Heart right ventricle (tissue), 16 donors: ENCODE measurements at regions not wholly inside any gene's neighbourhood (a gene's known extent, or its start where the extent isn't known, plus 50 kb on each side); places are given as distances from the start of the nearest gene placed in this dataset.

ENCODE experiments used
- ATAC-seq, 8 donors: fragments of 200-7000 bp; cut with Tn5 transposase; one replicate each; pipeline ENCODE4 v1.9.1; 2020; ENCODE audit warnings: mild to moderate bottlenecking in 8 of 8, moderate library complexity in 8 of 8, moderate number of reproducible peaks in 1 of 8
- DNase-seq, 2 donors: peaks; one replicate each; pipeline ENCODE4 v3.0.0-alpha.2; 2020
- H3K27ac ChIP-seq, 10 donors: fragments of 200-600 bp; sonication (generic) in 2 of 10; one replicate each; pipeline versions ENCODE4 v1.5.0 to v1.8.0; 2020 to 2022; ENCODE audit warnings: mild to moderate bottlenecking in 3 of 10
- H3K27me3 ChIP-seq, 7 donors: fragments of 200-600 bp; one replicate each; pipeline ENCODE4 v1.8.0; 2021 to 2022; ENCODE audit warnings: mild to moderate bottlenecking in 2 of 7
- H3K36me3 ChIP-seq, 9 donors: fragments of 200-600 bp; sonication (generic) in 1 of 9; one replicate each; pipeline versions ENCODE4 v1.5.0 to v1.8.0; 2020 to 2022; ENCODE audit warnings: mild to moderate bottlenecking in 2 of 9
- H3K4me1 ChIP-seq, 9 donors: fragments of 200-600 bp; sonication (generic) in 1 of 9; one replicate each; pipeline versions ENCODE4 v1.5.0 to v1.8.0; 2020 to 2022; ENCODE audit warnings: mild to moderate bottlenecking in 4 of 9
- H3K4me3 ChIP-seq, 10 donors: fragments of 200-600 bp; sonication (generic) in 2 of 10; one replicate each; pipeline versions ENCODE4 v1.5.0 to v1.8.0; 2020 to 2022; ENCODE audit warnings: mild to moderate bottlenecking in 7 of 10, moderate library complexity in 2 of 10
- H3K9me3 ChIP-seq, 11 donors: fragments of 200-600 bp in 10 of 11; sonication (generic) in 2 of 11; one replicate each; pipeline versions ENCODE4 v1.5.0 to v1.8.0; 2013 to 2022; ENCODE audit warnings: mild to moderate bottlenecking in 2 of 11, control low read depth in 1 of 11, moderate library complexity in 1 of 11
- WGBS, 2 donors: extraction: QIAGEN DNeasy Blood & Tissue Kit; methylation state at CpG; one replicate each; pipeline ENCODE4 v1.1.7; 2013; ENCODE audit warnings: inconsistent platforms in 1 of 2; 5-methylcytosine and 5-hydroxymethylcytosine counted together
- intact Hi-C, 10 donors: fragments of 100-400 bp; cut with DNase I; formaldehyde crosslinking; loops; one replicate each; pipeline versions ENCODE4 v1.11.1 to v1.14.2; 2022
- TF ChIP-seq, protein P1 (sequence below), 9 donors: fragments of 200-600 bp; sonication (generic) in 2 of 9; IDR thresholded peaks; one replicate each; pipeline versions ENCODE4 v1.5.0 to v1.8.0; 2021 to 2022; ENCODE audit warnings: antibody characterized with exemption in 9 of 9, mild to moderate bottlenecking in 5 of 9, moderate library complexity in 1 of 9
- donor health status: Arrhythmogenic right ventricular cardiomyopathy.
- donor health status: ischemic (EF 13 %, LVEDD 7.1; RV severe dilation, severe dysfunction).
- donor health status: healthy with polysubstance abuse.
- donor health status: DM: no; HTN: yes; CAD: no.
- donor health status: DM: no; HTN: no; CAD: no.
- donor health status: ischemic (EF 25% LVEDD 6.9; RV normal size, moderate dysfunction).
- donor health status: ischemic (EF 25% LVEDD 5.7; RV mildly dilated, moderate dysfunction).
- donor health status: healthy.
- donor health status: DM: yes; HTN: yes; CAD: no.
- donor health status: Ischemic cardiomyopathy.
- donor health status: ischemic (EF 35%, LVEDD 5.7; RV mildly dilated, moderate dysfunction).
- donor health status: nonischemic (EF 11% LVEDD 7.7; RV severe dilation, severe dysfunction).
- donor health status: DM: yes; HTN: yes; CAD: no.
- donor health status: PGD.
- donor health status: ischemic (EF 29% LVEDD 5.4; RV normal size, mild dysfunction).
- donor health status: nonischemic (EF 23%, LVEDD 6.1; RV moderate dilation, normal function).

DNA sequence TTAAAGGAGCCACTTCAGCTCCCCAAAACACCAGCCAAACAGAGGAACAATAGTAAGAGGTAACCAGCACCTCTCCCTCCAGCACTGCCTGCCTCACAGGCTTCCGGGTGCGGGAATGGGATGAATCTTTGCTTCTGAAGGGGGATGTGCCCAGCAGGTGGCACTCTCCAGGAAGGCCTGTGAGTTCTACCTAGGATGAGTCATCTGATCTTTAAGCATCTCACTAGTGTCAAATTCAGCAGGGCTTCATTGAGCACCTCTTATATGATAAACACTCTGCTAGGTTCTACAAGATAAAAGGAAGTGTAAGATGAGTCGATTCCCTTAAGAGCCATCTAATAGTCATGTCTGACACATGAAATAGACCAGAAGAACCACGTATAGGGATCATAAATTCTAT, 237.4 kb upstream of the UMPS start:
- Histone ChIP-seq H3K4me1 (peaks cover 0 to 8% (median 0%) of the 10 kb centered on the region in 9 donors), H3K9me3 (no peaks in the 10 kb centered on the region), H3K4me3 (no peak overlapping the region), H3K27ac (no peak overlapping the region), H3K27me3 (no peaks in the 10 kb centered on the region), H3K36me3 (peaks cover 0 to 51% (median 0%) of the 10 kb centered on the region in 9 donors)
- TF ChIP-seq, protein P1, sequence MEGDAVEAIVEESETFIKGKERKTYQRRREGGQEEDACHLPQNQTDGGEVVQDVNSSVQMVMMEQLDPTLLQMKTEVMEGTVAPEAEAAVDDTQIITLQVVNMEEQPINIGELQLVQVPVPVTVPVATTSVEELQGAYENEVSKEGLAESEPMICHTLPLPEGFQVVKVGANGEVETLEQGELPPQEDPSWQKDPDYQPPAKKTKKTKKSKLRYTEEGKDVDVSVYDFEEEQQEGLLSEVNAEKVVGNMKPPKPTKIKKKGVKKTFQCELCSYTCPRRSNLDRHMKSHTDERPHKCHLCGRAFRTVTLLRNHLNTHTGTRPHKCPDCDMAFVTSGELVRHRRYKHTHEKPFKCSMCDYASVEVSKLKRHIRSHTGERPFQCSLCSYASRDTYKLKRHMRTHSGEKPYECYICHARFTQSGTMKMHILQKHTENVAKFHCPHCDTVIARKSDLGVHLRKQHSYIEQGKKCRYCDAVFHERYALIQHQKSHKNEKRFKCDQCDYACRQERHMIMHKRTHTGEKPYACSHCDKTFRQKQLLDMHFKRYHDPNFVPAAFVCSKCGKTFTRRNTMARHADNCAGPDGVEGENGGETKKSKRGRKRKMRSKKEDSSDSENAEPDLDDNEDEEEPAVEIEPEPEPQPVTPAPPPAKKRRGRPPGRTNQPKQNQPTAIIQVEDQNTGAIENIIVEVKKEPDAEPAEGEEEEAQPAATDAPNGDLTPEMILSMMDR (IDR thresholded peaks at IDR 0.05) = peak in 8 of 9 donors; percentile 12 to 58 (median 46)
- peak in 7 of 8 donors; percentile 35 to 74 (median 61) for ATAC-seq
- WGBS, 2 donors = 85 to 86% methylated on average over 4 of the region's 4 CpGs
- intact Hi-C loops = loop anchor here in 9 of 10 donors (1.0 to 10.0 kb wide), 8 partner anchors 49 to 62 kb away; no protein-coding TSS in a partner anchor
- DNase-seq = peak in 1 of 2 donors; percentile 23

DNA sequence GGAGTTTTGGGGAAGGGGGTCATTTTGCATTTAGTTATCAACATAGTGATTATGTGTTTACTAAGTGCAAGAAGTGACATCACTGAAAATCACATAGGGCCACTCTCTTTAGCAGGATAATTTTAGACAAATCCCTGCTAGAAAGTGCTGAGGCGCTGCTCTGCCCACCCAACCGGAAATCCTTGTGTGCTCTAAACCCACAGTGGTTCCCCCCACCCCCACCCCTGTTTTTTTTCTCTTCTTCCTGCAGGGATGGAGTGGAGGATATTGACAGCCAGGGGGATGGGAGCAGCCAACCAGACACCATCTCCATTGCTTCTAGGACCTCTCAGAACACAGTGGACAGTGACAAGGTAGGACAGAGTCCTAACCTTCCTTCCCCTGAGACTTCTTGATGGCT, 234.2 kb upstream of the UMPS start:
- DNase-seq (no peak), ATAC-seq (no peak)
- TF ChIP-seq, protein P1 (IDR thresholded peaks at IDR 0.05) = no peak
- H3K4me3 ChIP-seq = no peak overlapping the region
- H3K9me3 ChIP-seq = no peaks in the 10 kb centered on the region
- H3K27me3 ChIP-seq = no peaks in the 10 kb centered on the region
- peaks cover 0 to 8% (median 0%) of the 10 kb centered on the region in 9 donors for H3K4me1 ChIP-seq
- H3K27ac ChIP-seq = no peak overlapping the region
- 67 to 73% methylated on average over 2 of the region's 2 CpGs for WGBS, 2 donors
- H3K36me3 ChIP-seq = peaks cover 0 to 48% (median 0%) of the 10 kb centered on the region in 9 donors
- intact Hi-C loops = loop anchor here in 3 of 10 donors (5.0 to 10.0 kb wide), 3 partner anchors 49 to 59 kb away; no protein-coding TSS in a partner anchor

DNA sequence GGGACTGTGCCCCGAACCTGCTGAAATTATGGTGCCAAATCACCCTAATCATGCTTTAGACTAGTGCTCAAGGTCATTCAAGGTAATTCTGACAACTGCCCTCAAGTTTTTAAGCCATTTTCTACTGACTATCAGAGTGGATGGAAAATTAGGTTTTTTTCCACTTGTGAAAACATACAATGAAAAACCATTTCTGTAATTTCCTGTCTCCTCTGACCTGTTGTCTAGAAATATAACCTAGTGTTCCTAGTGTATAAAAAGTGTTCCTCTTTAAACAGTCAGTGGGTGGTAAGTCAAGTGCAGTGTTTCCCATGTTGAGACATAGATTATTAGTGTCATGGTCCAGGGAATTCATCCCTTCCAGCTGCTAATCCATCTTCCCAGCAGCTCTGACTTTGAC, 232.8 kb upstream of the UMPS start:
- Histone ChIP-seq H3K4me1 (peaks cover 0 to 8% (median 0%) of the 10 kb centered on the region in 9 donors), H3K4me3 (no peak overlapping the region), H3K27ac (no peak overlapping the region), H3K27me3 (no peaks in the 10 kb centered on the region), H3K36me3 (peaks cover 0 to 50% (median 0%) of the 10 kb centered on the region in 9 donors), H3K9me3 (no peaks in the 10 kb centered on the region)
- TF ChIP-seq, protein P1 (IDR thresholded peaks at IDR 0.05) = no peak
- no peak for ATAC-seq
- 84 to 92% methylated on average over 1 of the region's 1 CpG for WGBS, 2 donors
- intact Hi-C loops = loop anchor here in 3 of 10 donors (5.0 to 10.0 kb wide), 3 partner anchors 47 to 57 kb away; no protein-coding TSS in a partner anchor
- DNase-seq = no peak

DNA sequence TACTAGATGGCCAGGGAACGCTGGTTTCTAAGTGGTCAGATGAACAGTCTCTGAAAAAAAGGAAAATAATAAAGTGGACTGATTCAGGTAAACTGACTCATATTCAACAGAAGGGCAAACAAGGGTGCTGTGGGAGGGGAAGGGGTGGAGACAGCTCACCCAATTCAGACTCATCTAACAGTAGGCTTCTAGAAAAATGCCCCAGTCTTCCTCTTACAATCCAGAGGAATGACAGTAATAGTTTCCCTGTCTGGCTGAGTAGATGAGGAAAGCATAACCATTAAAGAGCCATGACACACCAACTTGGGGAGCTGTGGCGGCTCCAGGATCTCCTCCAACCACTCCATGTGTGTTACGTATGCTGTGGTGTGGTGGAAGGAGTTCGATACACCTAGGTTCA, 231.4 kb upstream of the UMPS start:
- TF ChIP-seq, protein P1 (IDR thresholded peaks at IDR 0.05) = no peak
- Histone ChIP-seq H3K4me1 (peaks cover 0 to 8% (median 0%) of the 10 kb centered on the region in 9 donors), H3K27me3 (no peaks in the 10 kb centered on the region), H3K27ac (no peak overlapping the region), H3K9me3 (no peaks in the 10 kb centered on the region), H3K4me3 (no peak overlapping the region), H3K36me3 (peaks cover 0 to 40% (median 0%) of the 10 kb centered on the region in 9 donors)
- DNase-seq = no peak
- no peak for ATAC-seq
- intact Hi-C loops = loop anchor here in 3 of 10 donors (5.0 to 10.0 kb wide), 3 partner anchors 46 to 56 kb away; no protein-coding TSS in a partner anchor
- whole genome bisulfite sequencing, 2 donors = 90 to 91% methylated on average over 4 of the region's 4 CpGs
